MM.1S (cell line): ENCODE measurements at regions not wholly inside any gene's neighbourhood (a gene's known extent, or its start where the extent isn't known, plus 50 kb on each side); places are given as distances from the start of the nearest gene placed in this dataset.

Experiments used
- DNase-seq: peaks from one replicate; pipeline ENCODE4 v3.0.0-alpha.2; 2015
- H2AFZ ChIP-seq: fragments of 300-600 bp; sonication (generic); 2 replicates; pipeline ENCODE4 v1.6.0; 2016; ENCODE audit warnings: antibody characterized with exemption, low read length
- H3F3A ChIP-seq: fragments of 300-600 bp; sonication (generic); 2 replicates; pipeline ENCODE4 v1.6.1; 2016; ENCODE audit warnings: mild to moderate bottlenecking, antibody characterized with exemption, low read length, moderate library complexity, mixed read lengths; ENCODE audit not compliant: insufficient read depth
- H3K27ac ChIP-seq: fragments of 300-600 bp; sonication (generic); 2 replicates; pipeline ENCODE4 v1.5.1; 2016; ENCODE audit warnings: mild to moderate bottlenecking, low read length
- H3K27me3 ChIP-seq: fragments of 300-600 bp; sonication (generic); replicated peaks from 2 replicates; pipeline ENCODE4 v1.6.0; 2016; ENCODE audit warnings: low read length; ENCODE audit not compliant: insufficient read depth
- H3K36me3 ChIP-seq: fragments of 300-600 bp; sonication (generic); replicated peaks from 2 replicates; pipeline ENCODE4 v1.6.1; 2016; ENCODE audit warnings: mild to moderate bottlenecking, low read length, mixed read lengths; ENCODE audit not compliant: insufficient read depth
- H3K4me1 ChIP-seq: fragments of 300-600 bp; sonication (generic); 2 replicates; pipeline ENCODE4 v1.6.1; 2016; ENCODE audit warnings: low read length, mixed read lengths
- H3K4me2 ChIP-seq: fragments of 300-600 bp; sonication (generic); 2 replicates; pipeline ENCODE4 v1.6.0; 2016; ENCODE audit warnings: low read depth, low read length
- H3K4me3 ChIP-seq: fragments of 300-600 bp; sonication (generic); 2 replicates; pipeline ENCODE4 v1.5.1; 2016; ENCODE audit warnings: low read length, mixed read lengths
- H3K79me2 ChIP-seq: fragments of 300-600 bp; sonication (generic); 2 replicates; pipeline ENCODE4 v1.6.1; 2016; ENCODE audit warnings: mixed run types, low read length, mixed read lengths
- H3K9ac ChIP-seq: fragments of 300-600 bp; sonication (generic); 2 replicates; pipeline ENCODE4 v1.6.1; 2016; ENCODE audit warnings: low read length, mixed read lengths
- H3K9me2 ChIP-seq: fragments of 300-600 bp; sonication (generic); replicated peaks from 2 replicates; pipeline ENCODE4 v1.6.1; 2016; ENCODE audit warnings: mild to moderate bottlenecking, low read length, mixed read lengths; ENCODE audit not compliant: insufficient read depth
- H3K9me3 ChIP-seq: fragments of 300-600 bp; sonication (generic); replicated peaks from 2 replicates; pipeline ENCODE4 v1.6.1; 2016; ENCODE audit warnings: mild to moderate bottlenecking, low read length, mixed read lengths; ENCODE audit not compliant: insufficient read depth
- H4K20me1 ChIP-seq: fragments of 300-600 bp; sonication (generic); 2 replicates; pipeline ENCODE4 v1.6.1; 2016; ENCODE audit warnings: mild to moderate bottlenecking, low read length, moderate library complexity, mixed read lengths; ENCODE audit not compliant: insufficient read depth
- EZH2 ChIP-seq: fragments of 300-600 bp; sonication (generic); optimal IDR thresholded peaks from 2 replicates; pipeline ENCODE3; 2017; ENCODE audit warnings: low read depth, mild to moderate bottlenecking, antibody characterized with exemption, low read length, mixed read lengths
- EZH2phosphoT487 ChIP-seq: fragments of 300-600 bp; sonication (generic); IDR thresholded peaks from 2 replicates; pipeline ENCODE4 v1.6.1; 2018; ENCODE audit warnings: antibody characterized with exemption, low read length
- TF ChIP-seq, protein P1 (sequence below): fragments of 300-600 bp; sonication (generic); IDR thresholded peaks from 2 replicates; pipeline ENCODE4 v1.5.1; 2016; ENCODE audit warnings: antibody characterized with exemption, low read length, mixed read lengths

- Histone ChIP-seq H2AFZ (no peak overlapping the region), H3K27me3 (no peaks in the 10 kb centered on the region), H3K79me2 (no peaks in the 10 kb centered on the region), H4K20me1 (no peaks in the 10 kb centered on the region), H3K4me3 (no peak overlapping the region), H3K27ac (no peak overlapping the region), H3K9ac (no peak overlapping the region), H3K36me3 (no peaks in the 10 kb centered on the region), H3K9me3 (no peaks in the 10 kb centered on the region), H3F3A (no peaks in the 10 kb centered on the region), H3K4me2 (no peak overlapping the region), H3K4me1 (no peaks in the 10 kb centered on the region), H3K9me2 (no peaks in the 10 kb centered on the region)
- DNase-seq, result no peak
- TF ChIP-seq EZH2, result no peak
- TF ChIP-seq, protein P1, sequence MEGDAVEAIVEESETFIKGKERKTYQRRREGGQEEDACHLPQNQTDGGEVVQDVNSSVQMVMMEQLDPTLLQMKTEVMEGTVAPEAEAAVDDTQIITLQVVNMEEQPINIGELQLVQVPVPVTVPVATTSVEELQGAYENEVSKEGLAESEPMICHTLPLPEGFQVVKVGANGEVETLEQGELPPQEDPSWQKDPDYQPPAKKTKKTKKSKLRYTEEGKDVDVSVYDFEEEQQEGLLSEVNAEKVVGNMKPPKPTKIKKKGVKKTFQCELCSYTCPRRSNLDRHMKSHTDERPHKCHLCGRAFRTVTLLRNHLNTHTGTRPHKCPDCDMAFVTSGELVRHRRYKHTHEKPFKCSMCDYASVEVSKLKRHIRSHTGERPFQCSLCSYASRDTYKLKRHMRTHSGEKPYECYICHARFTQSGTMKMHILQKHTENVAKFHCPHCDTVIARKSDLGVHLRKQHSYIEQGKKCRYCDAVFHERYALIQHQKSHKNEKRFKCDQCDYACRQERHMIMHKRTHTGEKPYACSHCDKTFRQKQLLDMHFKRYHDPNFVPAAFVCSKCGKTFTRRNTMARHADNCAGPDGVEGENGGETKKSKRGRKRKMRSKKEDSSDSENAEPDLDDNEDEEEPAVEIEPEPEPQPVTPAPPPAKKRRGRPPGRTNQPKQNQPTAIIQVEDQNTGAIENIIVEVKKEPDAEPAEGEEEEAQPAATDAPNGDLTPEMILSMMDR, result no peak
- TF ChIP-seq EZH2phosphoT487, result no peak
Measured at GRCh38 chr4:156118507-156119220, 165.0 kb upstream of the CTSO start.

DNA sequence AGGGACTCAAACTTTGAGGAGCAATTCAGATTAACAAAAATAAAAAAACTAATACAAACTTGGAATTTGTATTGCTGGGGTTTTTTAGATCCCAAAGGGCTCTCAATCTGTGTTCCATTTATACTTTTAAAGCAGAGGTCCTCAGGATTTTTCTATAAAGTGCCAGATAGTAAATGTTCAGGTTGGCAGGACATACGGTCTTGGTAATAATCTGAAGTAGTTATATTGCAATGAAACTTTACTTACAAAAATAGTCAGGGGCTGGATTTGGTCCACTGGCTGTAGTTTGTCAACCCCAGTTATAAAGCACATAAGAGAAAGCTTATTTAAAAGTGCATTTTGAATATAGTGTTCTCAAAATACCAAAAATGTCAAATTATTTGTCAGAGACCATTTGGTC is 164.1 kb upstream of the CTSO start:
- TF ChIP-seq, protein P1, result no peak
- TF ChIP-seq EZH2, result no peak
- TF ChIP-seq EZH2phosphoT487, result no peak
- Histone ChIP-seq H3K36me3 (no peaks in the 10 kb centered on the region), H3K9me2 (no peaks in the 10 kb centered on the region), H3K27ac (no peak overlapping the region), H4K20me1 (no peaks in the 10 kb centered on the region), H3K4me2 (no peak overlapping the region), H2AFZ (no peak overlapping the region), H3F3A (no peaks in the 10 kb centered on the region), H3K79me2 (no peaks in the 10 kb centered on the region), H3K27me3 (no peaks in the 10 kb centered on the region), H3K9ac (no peak overlapping the region), H3K4me3 (no peak overlapping the region), H3K9me3 (no peaks in the 10 kb centered on the region), H3K4me1 (no peaks in the 10 kb centered on the region)
- DNase-seq, result no peak

GRCh38 chr4:156116991-156117390 is 163.3 kb upstream of the CTSO start:
- H2AFZ ChIP-seq, result no peak overlapping the region
- H3K27me3 ChIP-seq, result no peaks in the 10 kb centered on the region
- no peaks in the 10 kb centered on the region for H4K20me1 ChIP-seq
- H3K79me2 ChIP-seq, result no peaks in the 10 kb centered on the region
- no peaks in the 10 kb centered on the region for H3K36me3 ChIP-seq
- no peak for TF ChIP-seq EZH2phosphoT487
- TF ChIP-seq, protein P1, result no peak
- no peak for TF ChIP-seq EZH2
- no peak for DNase-seq
- no peak overlapping the region for H3K4me3 ChIP-seq
- no peaks in the 10 kb centered on the region for H3K4me1 ChIP-seq
- no peak overlapping the region for H3K9ac ChIP-seq
- no peaks in the 10 kb centered on the region for H3F3A ChIP-seq
- H3K9me2 ChIP-seq, result no peaks in the 10 kb centered on the region
- H3K27ac ChIP-seq, result no peak overlapping the region
- no peaks in the 10 kb centered on the region for H3K9me3 ChIP-seq
- H3K4me2 ChIP-seq, result no peak overlapping the region
